Calu3 (cell line): ENCODE measurements at regions not wholly inside any gene's neighbourhood (a gene's known extent, or its start where the extent isn't known, plus 50 kb on each side); places are given as distances from the start of the nearest gene placed in this dataset.

Experiments
- BruUV-seq: library from RNA; stranded (reverse); fragments of 400-500 nt; replicated peaks from 2 replicates; lab custom pipeline; 2021; lab: Mats Ljungman, UMichigan
- CTCF ChIA-PET: fragments of 300-600 bp; sonication (Branson Sonifier 250); formaldehyde crosslinking; loops from one replicate; lab custom pipeline; 2022; ENCODE audit warnings: antibody characterized with exemption; lab: Charles Lee
- DNase-seq: peaks from one replicate; pipeline ENCODE4 v3.0.0; 2022
- H3K27ac Mint-ChIP-seq: one replicate; pipeline ENCODE4 v1.8.0; 2022; ENCODE audit warnings: mixed read lengths; ENCODE audit not compliant: unreplicated experiment
- H3K27me3 Mint-ChIP-seq: one replicate; pipeline ENCODE4 v1.8.0; 2022; ENCODE audit warnings: mixed read lengths; ENCODE audit not compliant: unreplicated experiment
- H3K36me3 Mint-ChIP-seq: one replicate; pipeline ENCODE4 v1.8.0; 2022; ENCODE audit warnings: mild to moderate bottlenecking, moderate library complexity, mixed read lengths; ENCODE audit not compliant: insufficient read depth, unreplicated experiment
- H3K4me1 Mint-ChIP-seq: one replicate; pipeline ENCODE4 v1.8.0; 2022; ENCODE audit warnings: mild to moderate bottlenecking, low read depth, mixed read lengths; ENCODE audit not compliant: unreplicated experiment
- H3K4me3 Mint-ChIP-seq: one replicate; pipeline ENCODE4 v1.8.0; 2022; ENCODE audit warnings: mild to moderate bottlenecking, low read depth, moderate library complexity, mixed read lengths; ENCODE audit not compliant: unreplicated experiment
- H3K9me3 Mint-ChIP-seq: one replicate; pipeline ENCODE4 v1.8.0; 2022; ENCODE audit warnings: low read depth, mixed read lengths; ENCODE audit not compliant: unreplicated experiment
- intact Hi-C: fragments of 100-400 bp; cut with micrococcal nuclease; formaldehyde crosslinking; loops from one replicate; pipeline ENCODE4 v1.10.0; 2022; ENCODE audit not compliant: unreplicated experiment
- TF ChIP-seq, protein P1 (sequence below): fragments of 200-600 bp; IDR thresholded peaks from one replicate; pipeline ENCODE4 v1.8.0; 2022; ENCODE audit warnings: antibody characterized with exemption; ENCODE audit not compliant: unreplicated experiment

DNA sequence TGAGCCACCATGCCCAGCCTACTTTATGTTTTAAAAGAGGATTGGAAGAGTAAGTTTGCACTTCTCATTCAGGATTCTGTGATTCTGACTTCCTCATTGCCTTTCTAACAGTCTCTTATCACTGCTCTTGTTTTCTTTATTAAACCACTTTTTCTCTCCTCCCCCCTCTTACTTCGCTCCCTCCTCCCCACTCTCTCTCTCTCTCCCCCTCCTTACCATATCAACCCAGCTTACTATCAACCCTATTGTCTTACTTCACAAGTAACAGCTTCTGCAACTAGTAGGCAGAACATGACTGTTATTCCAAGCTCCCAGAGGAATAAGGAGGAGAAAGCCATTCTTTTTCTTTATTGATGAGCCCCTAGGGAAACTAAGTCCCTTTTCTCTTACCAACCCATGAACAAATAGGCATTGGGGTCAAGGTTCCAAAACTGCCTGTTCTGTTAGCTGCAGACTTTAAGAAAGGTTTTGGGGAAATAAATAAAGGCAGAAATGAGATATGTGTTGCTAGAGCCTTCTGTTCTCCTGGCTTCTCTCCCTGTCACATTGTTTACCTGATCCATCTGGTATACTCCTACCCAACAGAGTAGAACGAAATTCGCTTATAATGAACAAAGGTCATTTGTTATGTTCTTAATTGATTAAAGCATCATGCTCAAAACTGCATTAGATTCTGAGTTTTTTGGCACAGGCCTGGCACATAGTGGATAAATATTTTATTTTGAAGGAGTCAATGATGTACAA is 56.4 kb upstream of the RASGRP1 start:
- Mint-ChIP-seq H3K27me3 (no peaks in the 10 kb centered on the region), H3K27ac (no peak overlapping the region), H3K4me1 (peaks cover 38% of the 10 kb centered on the region), H3K4me3 (no peak overlapping the region), H3K9me3 (no peaks in the 10 kb centered on the region), H3K36me3 (no peaks in the 10 kb centered on the region)
- CTCF ChIA-PET, result interaction anchor here (0.8 to 1.7 kb wide), 3 partner anchors 12 to 57 kb away, joined by 3 to 4 read pairs (median 4); no protein-coding TSS in a partner anchor
- BruUV-seq, result no TSS peak
- DNase-seq, result no peak
- intact Hi-C loops, result loop anchor here (5.0 kb wide), 1 partner anchor 34 kb away; no protein-coding TSS in a partner anchor
- TF ChIP-seq, protein P1, sequence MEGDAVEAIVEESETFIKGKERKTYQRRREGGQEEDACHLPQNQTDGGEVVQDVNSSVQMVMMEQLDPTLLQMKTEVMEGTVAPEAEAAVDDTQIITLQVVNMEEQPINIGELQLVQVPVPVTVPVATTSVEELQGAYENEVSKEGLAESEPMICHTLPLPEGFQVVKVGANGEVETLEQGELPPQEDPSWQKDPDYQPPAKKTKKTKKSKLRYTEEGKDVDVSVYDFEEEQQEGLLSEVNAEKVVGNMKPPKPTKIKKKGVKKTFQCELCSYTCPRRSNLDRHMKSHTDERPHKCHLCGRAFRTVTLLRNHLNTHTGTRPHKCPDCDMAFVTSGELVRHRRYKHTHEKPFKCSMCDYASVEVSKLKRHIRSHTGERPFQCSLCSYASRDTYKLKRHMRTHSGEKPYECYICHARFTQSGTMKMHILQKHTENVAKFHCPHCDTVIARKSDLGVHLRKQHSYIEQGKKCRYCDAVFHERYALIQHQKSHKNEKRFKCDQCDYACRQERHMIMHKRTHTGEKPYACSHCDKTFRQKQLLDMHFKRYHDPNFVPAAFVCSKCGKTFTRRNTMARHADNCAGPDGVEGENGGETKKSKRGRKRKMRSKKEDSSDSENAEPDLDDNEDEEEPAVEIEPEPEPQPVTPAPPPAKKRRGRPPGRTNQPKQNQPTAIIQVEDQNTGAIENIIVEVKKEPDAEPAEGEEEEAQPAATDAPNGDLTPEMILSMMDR, result no peak

- Mint-ChIP-seq H3K4me3 (no peak overlapping the region), H3K27ac (peak overlapping the region; percentile 39), H3K27me3 (no peaks in the 10 kb centered on the region), H3K4me1 (peaks cover 48% of the 10 kb centered on the region), H3K9me3 (no peaks in the 10 kb centered on the region), H3K36me3 (no peaks in the 10 kb centered on the region)
- no TSS peak for BruUV-seq
- intact Hi-C loops, result loop anchor here (5.0 kb wide), 1 partner anchor 35 kb away; no protein-coding TSS in a partner anchor
- TF ChIP-seq, protein P1, result no peak
- CTCF ChIA-PET, result interaction anchor here (0.7 to 1.7 kb wide), 2 partner anchors 23 to 58 kb away, joined by 4 read pairs; no protein-coding TSS in a partner anchor
- peak; percentile 43 for DNase-seq
These were observed 57.7 kb upstream of the RASGRP1 start for GRCh38 chr15:38622304-38622703.

DNA sequence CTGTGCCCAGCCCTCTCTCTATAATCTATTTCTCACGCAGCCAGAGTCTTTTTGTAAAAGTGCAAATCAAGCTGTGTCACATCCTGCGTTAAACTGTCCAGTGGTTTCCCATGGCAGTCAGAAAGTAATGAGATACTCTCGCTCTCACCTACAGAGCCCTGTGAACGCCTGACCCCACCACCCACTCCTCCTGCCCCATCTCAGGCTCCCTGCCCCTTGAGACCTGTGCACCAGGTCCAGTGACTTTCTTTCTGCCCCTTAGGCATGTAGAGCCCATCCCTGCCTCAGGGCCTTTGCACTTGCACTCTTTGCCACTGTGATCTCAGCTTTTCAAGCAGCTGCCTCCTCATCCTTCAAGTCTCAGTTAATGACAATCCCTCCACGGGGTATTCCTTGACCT is 58.3 kb upstream of the RASGRP1 start:
- BruUV-seq, result no TSS peak
- H3K9me3 Mint-ChIP-seq, result no peaks in the 10 kb centered on the region
- no peaks in the 10 kb centered on the region for H3K36me3 Mint-ChIP-seq
- TF ChIP-seq, protein P1, result no peak
- CTCF ChIA-PET, result interaction anchor here (0.7 to 1.7 kb wide), 2 partner anchors 23 to 59 kb away, joined by 4 read pairs; no protein-coding TSS in a partner anchor
- no peaks in the 10 kb centered on the region for H3K27me3 Mint-ChIP-seq
- H3K4me1 Mint-ChIP-seq, result peaks cover 48% of the 10 kb centered on the region
- intact Hi-C loops, result loop anchor here (5.0 kb wide), 1 partner anchor 36 kb away; no protein-coding TSS in a partner anchor
- no peak overlapping the region for H3K4me3 Mint-ChIP-seq
- H3K27ac Mint-ChIP-seq, result no peak overlapping the region
- no peak for DNase-seq

GRCh38 chr15:38623744-38624143 is 59.1 kb upstream of the RASGRP1 start:
- DNase-seq, result no peak
- Mint-ChIP-seq H3K27me3 (no peaks in the 10 kb centered on the region), H3K9me3 (no peaks in the 10 kb centered on the region), H3K4me3 (no peak overlapping the region), H3K36me3 (no peaks in the 10 kb centered on the region), H3K27ac (no peak overlapping the region), H3K4me1 (peaks cover 48% of the 10 kb centered on the region)
- CTCF ChIA-PET, result interaction anchor here (1.4 kb wide), 1 partner anchor 60 kb away, joined by 9 read pairs; the partner anchor contains the start of gene RASGRP1
- intact Hi-C loops, result loop anchor here (5.0 kb wide), 1 partner anchor 36 kb away; no protein-coding TSS in a partner anchor
- TF ChIP-seq, protein P1, result no peak
- BruUV-seq, result no TSS peak
